Parathyroid adenoma (tissue), 2 donors: ENCODE measurements at regions not wholly inside any gene's neighbourhood (a gene's known extent, or its start where the extent isn't known, plus 50 kb on each side); places are given as distances from the start of the nearest gene placed in this dataset.
A peak's percentile ranks its signal among the peaks of the same experiment; 100 is the strongest.

ENCODE experiments used
- H2AFZ ChIP-seq: fragments of 300-600 bp; sonication (generic); one replicate; pipeline ENCODE4 v1.7.0; 2017; ENCODE audit warnings: antibody characterized with exemption, mild to moderate bottlenecking
- H3K27ac ChIP-seq: fragments of 300-600 bp; sonication (generic); one replicate; pipeline ENCODE4 v1.7.0; 2017
- H3K27me3 ChIP-seq: fragments of 300-600 bp; sonication (generic); one replicate; pipeline ENCODE4 v1.7.0; 2017; ENCODE audit warnings: low read length; ENCODE audit not compliant: control insufficient read depth, insufficient read depth
- H3K36me3 ChIP-seq: fragments of 300-600 bp; sonication (generic); one replicate; pipeline ENCODE4 v1.7.0; 2017; ENCODE audit warnings: low read length; ENCODE audit not compliant: control insufficient read depth, insufficient read depth
- H3K4me1 ChIP-seq: fragments of 300-600 bp; sonication (generic); one replicate; pipeline ENCODE4 v1.7.0; 2017; ENCODE audit warnings: control low read depth
- H3K4me2 ChIP-seq: fragments of 300-600 bp; sonication (generic); one replicate; pipeline ENCODE4 v1.7.0; 2017; ENCODE audit warnings: low read length
- H3K4me3 ChIP-seq: fragments of 300-600 bp; sonication (generic); one replicate; pipeline ENCODE4 v1.7.0; 2017; ENCODE audit warnings: low read depth, low read length
- H3K79me2 ChIP-seq: fragments of 300-600 bp; sonication (generic); one replicate; pipeline ENCODE4 v1.7.0; 2017; ENCODE audit warnings: control low read depth
- H3K9ac ChIP-seq: fragments of 300-600 bp; sonication (generic); one replicate; pipeline ENCODE4 v1.7.0; 2017; ENCODE audit warnings: mild to moderate bottlenecking
- H3K9me3 ChIP-seq: fragments of 300-600 bp; sonication (generic); one replicate; pipeline ENCODE4 v1.7.0; 2017; ENCODE audit warnings: low read length; ENCODE audit not compliant: control insufficient read depth
- TF ChIP-seq, protein P1 (sequence below): fragments of 300-600 bp; sonication (generic); IDR thresholded peaks from one replicate; pipeline ENCODE4 v1.7.0; 2017; ENCODE audit warnings: antibody characterized with exemption, mild to moderate bottlenecking
- donor health status: primary hyperparathyroidism.

- no peaks in the 10 kb centered on the region for H3K79me2 ChIP-seq
- no peaks in the 10 kb centered on the region for H3K9me3 ChIP-seq
- no peak overlapping the region for H3K4me2 ChIP-seq
- no peak overlapping the region for H3K4me3 ChIP-seq
- no peaks in the 10 kb centered on the region for H3K36me3 ChIP-seq
- H3K9ac ChIP-seq: no peak overlapping the region
- no peak overlapping the region for H3K27ac ChIP-seq
- no peak overlapping the region for H2AFZ ChIP-seq
- TF ChIP-seq, protein P1, sequence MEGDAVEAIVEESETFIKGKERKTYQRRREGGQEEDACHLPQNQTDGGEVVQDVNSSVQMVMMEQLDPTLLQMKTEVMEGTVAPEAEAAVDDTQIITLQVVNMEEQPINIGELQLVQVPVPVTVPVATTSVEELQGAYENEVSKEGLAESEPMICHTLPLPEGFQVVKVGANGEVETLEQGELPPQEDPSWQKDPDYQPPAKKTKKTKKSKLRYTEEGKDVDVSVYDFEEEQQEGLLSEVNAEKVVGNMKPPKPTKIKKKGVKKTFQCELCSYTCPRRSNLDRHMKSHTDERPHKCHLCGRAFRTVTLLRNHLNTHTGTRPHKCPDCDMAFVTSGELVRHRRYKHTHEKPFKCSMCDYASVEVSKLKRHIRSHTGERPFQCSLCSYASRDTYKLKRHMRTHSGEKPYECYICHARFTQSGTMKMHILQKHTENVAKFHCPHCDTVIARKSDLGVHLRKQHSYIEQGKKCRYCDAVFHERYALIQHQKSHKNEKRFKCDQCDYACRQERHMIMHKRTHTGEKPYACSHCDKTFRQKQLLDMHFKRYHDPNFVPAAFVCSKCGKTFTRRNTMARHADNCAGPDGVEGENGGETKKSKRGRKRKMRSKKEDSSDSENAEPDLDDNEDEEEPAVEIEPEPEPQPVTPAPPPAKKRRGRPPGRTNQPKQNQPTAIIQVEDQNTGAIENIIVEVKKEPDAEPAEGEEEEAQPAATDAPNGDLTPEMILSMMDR: no peak
- H3K4me1 ChIP-seq: no peaks in the 10 kb centered on the region
- no peaks in the 10 kb centered on the region for H3K27me3 ChIP-seq
Observed at GRCh38 chr13:24023073-24023472, 125.8 kb upstream of the C1QTNF9B start.

DNA sequence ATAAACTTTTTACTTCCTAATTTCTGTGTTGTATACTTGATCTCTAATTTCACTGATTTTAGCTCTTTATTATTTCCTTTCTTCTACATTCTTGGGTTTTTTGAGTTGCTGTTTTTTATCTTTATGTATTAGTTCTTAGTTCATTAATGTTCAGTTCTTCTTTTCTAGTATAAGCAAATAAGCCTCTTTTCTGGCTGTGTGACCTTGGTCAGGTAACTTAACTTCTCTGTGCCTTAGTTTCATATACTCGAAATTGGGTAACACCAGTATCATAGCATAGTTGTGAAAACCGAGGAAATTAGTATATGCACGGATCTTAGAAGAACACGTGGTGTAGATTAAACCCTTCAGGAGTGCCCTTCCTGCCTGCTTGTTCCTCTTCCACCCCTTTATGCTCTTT is 130.2 kb upstream of the C1QTNF9B start:
- Histone ChIP-seq H3K27ac (no peak overlapping the region), H3K9me3 (no peaks in the 10 kb centered on the region), H3K4me3 (no peak overlapping the region), H3K4me2 (no peak overlapping the region), H2AFZ (no peak overlapping the region), H3K27me3 (no peaks in the 10 kb centered on the region), H3K36me3 (no peaks in the 10 kb centered on the region), H3K9ac (no peak overlapping the region), H3K4me1 (no peaks in the 10 kb centered on the region), H3K79me2 (no peaks in the 10 kb centered on the region)
- TF ChIP-seq, protein P1: no peak

DNA sequence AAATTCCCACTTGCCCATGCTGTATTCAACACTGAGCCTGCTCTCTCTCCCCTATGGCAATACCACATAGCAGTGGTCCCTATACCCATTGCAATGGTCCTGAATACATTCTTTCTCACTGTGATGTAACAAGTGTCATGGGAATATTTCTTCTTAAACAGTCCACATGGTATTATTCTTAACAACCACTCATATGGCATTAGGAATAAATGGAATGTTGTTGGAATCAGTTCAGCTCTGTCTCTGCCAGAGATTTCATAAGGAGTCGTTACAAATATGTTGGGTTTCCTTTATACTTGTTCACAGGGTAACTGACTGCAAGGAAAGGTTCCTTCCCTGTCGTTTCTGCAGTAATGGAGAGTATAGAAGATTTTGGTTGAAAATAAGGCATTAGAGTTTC is 128.3 kb upstream of the SPATA13 start:
- peaks cover 7% of the 10 kb centered on the region for H3K4me1 ChIP-seq
- TF ChIP-seq, protein P1: no peak
- no peak overlapping the region for H3K27ac ChIP-seq
- no peaks in the 10 kb centered on the region for H3K9me3 ChIP-seq
- H3K27me3 ChIP-seq: no peaks in the 10 kb centered on the region
- no peak overlapping the region for H2AFZ ChIP-seq
- H3K79me2 ChIP-seq: no peaks in the 10 kb centered on the region
- no peak overlapping the region for H3K9ac ChIP-seq
- H3K36me3 ChIP-seq: no peaks in the 10 kb centered on the region
- no peak overlapping the region for H3K4me3 ChIP-seq
- H3K4me2 ChIP-seq: no peak overlapping the region

- Histone ChIP-seq H3K4me3 (no peak overlapping the region), H3K36me3 (no peaks in the 10 kb centered on the region), H3K27ac (no peak overlapping the region), H3K79me2 (no peaks in the 10 kb centered on the region), H3K9me3 (no peaks in the 10 kb centered on the region), H3K4me1 (peaks cover 7% of the 10 kb centered on the region), H3K4me2 (no peak overlapping the region), H3K9ac (no peak overlapping the region), H2AFZ (no peak overlapping the region), H3K27me3 (no peaks in the 10 kb centered on the region)
- TF ChIP-seq, protein P1: no peak
Observed at GRCh38 chr13:24032674-24033073, 127.8 kb upstream of the SPATA13 start.

DNA sequence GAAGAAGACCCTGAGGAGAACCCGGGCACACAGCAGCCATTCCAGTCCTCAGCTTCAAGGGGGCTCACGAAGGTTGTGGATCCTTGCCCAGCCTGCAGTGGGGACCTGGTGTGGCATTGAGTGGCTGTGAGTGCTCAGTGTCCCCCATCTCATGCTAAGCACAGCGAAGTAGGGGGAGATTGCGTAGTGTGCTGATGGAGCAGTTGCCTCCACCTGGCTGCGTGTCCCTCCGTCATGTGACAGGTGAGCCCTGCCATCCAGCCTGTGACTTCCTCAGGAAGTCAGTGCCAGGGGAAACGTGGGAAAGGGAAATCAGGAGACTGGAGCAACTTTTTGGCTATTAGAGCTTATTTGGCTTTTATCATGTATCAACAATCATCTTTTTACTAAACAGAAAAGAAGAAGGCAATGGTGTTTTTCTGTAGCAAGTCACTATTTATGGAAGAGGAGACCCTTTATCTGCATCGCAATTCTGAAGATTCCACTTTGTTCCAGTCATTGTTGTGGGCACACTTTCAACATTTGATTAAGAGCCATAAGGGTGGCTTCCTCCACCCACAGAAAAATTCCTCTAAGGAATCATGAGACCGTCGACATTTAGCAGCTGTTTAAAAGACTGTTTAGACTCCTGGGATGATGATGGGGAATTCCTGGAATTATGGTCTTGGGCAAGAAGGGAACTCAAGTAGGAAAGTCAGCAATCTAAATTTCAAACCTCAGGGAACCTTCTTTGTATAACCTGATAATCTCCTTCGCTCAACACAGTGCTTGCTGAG is 126.8 kb upstream of the SPATA13 start:
- Histone ChIP-seq H3K9me3 (no peaks in the 10 kb centered on the region), H3K27me3 (no peaks in the 10 kb centered on the region), H3K4me2 (no peak overlapping the region), H2AFZ (peak overlapping the region; percentile 50), H3K4me1 (peaks cover 11% of the 10 kb centered on the region), H3K27ac (peak overlapping the region; percentile 32), H3K9ac (no peak overlapping the region), H3K79me2 (no peaks in the 10 kb centered on the region), H3K36me3 (no peaks in the 10 kb centered on the region), H3K4me3 (no peak overlapping the region)
- TF ChIP-seq, protein P1: no peak
